Bronchial epithelial cell (primary cell): ENCODE measurements at regions not wholly inside any gene's neighbourhood (a gene's known extent, or its start where the extent isn't known, plus 50 kb on each side); places are given as distances from the start of the nearest gene placed in this dataset.
A peak's percentile ranks its signal among the peaks of the same experiment; 100 is the strongest.
"Not testable (repeated sequence)": the region's sequence is repeated elsewhere in the genome, so short reads cannot be mapped to it uniquely, and the experiment has no call there.

ENCODE experiments used
- DNase-seq: peaks from one replicate; pipeline ENCODE4 v3.0.0-alpha.2; 2010; ENCODE audit warnings: low read depth
- FAIRE-seq: peaks from 2 replicates; lab custom pipeline; 2011; peaks lifted over from hg19 to GRCh38; lab: Jason Lieb, UNC
- H3K27me3 ChIP-seq: 2 replicates; pipeline ENCODE4 v1.5.1; 2011; ENCODE audit warnings: low read length; ENCODE audit not compliant: control insufficient read depth, insufficient read depth
- H3K36me3 ChIP-seq: 2 replicates; pipeline ENCODE4 v1.5.1; 2011; ENCODE audit warnings: low read length; ENCODE audit not compliant: control insufficient read depth, insufficient read depth
- H3K4me3 ChIP-seq: 2 replicates; pipeline ENCODE4 v1.5.1; 2011; ENCODE audit warnings: mild to moderate bottlenecking, low read depth, low read length, control low read depth
- TF ChIP-seq, protein P1 (sequence below): IDR thresholded peaks from 2 replicates; pipeline ENCODE4 v1.5.1; 2011; ENCODE audit warnings: mild to moderate bottlenecking, moderate library complexity, low read length, control low read depth, inconsistent platforms; ENCODE audit not compliant: insufficient read depth, severe bottlenecking

DNA sequence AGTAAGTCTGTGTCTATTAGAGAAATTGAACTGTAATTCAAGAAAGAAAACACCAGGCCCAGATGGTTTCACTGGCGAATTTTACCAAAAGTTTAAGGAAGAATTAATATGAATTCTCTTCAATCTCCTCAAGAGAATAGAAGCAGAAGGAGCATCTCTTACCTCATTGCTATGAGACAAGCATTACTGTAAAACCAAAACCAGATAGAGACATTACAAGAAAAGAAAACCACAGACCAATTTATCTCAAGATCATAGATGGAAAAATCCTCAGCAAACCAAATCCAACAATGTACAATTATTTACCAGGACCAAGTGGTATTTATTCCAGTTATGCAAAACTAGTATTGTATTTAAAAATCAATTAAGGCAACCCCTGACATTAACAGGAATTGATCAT is 160.6 kb downstream of the LIPI start:
- no peak overlapping the region for H3K4me3 ChIP-seq
- H3K36me3 ChIP-seq, result no peaks in the 10 kb centered on the region
- TF ChIP-seq, protein P1, sequence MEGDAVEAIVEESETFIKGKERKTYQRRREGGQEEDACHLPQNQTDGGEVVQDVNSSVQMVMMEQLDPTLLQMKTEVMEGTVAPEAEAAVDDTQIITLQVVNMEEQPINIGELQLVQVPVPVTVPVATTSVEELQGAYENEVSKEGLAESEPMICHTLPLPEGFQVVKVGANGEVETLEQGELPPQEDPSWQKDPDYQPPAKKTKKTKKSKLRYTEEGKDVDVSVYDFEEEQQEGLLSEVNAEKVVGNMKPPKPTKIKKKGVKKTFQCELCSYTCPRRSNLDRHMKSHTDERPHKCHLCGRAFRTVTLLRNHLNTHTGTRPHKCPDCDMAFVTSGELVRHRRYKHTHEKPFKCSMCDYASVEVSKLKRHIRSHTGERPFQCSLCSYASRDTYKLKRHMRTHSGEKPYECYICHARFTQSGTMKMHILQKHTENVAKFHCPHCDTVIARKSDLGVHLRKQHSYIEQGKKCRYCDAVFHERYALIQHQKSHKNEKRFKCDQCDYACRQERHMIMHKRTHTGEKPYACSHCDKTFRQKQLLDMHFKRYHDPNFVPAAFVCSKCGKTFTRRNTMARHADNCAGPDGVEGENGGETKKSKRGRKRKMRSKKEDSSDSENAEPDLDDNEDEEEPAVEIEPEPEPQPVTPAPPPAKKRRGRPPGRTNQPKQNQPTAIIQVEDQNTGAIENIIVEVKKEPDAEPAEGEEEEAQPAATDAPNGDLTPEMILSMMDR, result no peak
- no peak for FAIRE-seq
- no peaks in the 10 kb centered on the region for H3K27me3 ChIP-seq
- DNase-seq, result no peak

DNA sequence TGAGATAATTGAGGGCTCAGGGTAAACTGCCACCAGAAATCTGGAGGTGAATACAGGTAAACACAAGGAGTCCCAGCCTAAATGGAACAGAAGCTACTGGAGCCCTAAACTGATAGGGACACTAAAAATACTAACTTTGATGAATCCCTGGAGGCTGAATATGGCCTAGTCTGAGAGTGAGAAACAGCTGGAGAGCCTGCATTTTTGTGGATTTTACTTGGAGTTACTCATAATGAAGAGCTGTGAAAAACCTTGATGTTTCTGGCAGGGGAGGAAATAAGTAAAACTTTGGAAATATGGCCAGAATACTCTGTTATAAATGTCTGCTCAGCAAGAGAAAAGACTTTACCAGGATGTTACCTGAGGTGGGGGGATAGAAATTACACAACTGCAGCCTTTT is 164.4 kb downstream of the LIPI start:
- no peak overlapping the region for H3K4me3 ChIP-seq
- no peaks in the 10 kb centered on the region for H3K27me3 ChIP-seq
- DNase-seq, result no peak
- no peak for FAIRE-seq
- TF ChIP-seq, protein P1, result no peak
- no peaks in the 10 kb centered on the region for H3K36me3 ChIP-seq

DNA sequence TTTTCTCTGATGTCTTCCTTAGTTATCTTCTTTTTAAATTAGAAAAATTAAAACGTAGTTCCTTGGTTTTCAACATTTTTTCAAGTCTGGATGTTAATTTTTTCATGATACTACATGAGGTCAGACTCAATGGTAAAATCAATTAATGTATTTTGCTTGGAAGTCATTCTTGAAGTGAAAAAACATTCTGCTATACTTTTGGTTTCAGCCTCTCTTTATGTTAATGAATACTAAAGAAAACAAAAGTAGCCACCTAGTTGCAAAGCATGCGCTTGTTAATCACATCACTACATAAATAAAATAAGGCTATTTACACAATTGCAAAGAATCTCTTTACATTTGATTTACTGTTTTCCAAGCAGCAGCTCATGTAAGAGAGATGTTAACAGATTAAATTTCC is 170.4 kb downstream of the LIPI start:
- no peak for DNase-seq
- TF ChIP-seq, protein P1, result no peak
- no peaks in the 10 kb centered on the region for H3K27me3 ChIP-seq
- H3K36me3 ChIP-seq, result no peaks in the 10 kb centered on the region
- no peak overlapping the region for H3K4me3 ChIP-seq
- no peak for FAIRE-seq

DNA sequence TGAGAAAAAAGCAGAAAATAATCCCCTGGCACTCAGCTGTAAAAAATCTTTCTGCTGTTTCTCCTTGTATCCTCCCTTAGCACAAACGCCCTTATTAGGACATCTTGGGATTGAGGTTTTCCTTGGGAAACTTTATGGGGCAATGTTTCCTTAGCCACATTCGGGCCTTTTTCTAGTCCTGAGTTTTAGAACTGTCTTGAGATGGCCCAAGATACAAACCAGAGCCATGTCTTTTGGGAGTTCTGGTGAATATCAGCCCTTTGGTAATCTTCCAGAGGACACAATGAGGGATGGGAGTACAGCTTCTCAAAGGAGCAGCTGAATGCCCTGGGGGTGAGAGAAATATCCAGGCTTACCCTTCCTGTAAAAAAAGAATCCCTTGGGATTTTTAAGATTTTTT is 182.1 kb downstream of the LIPI start:
- H3K36me3 ChIP-seq, H3K4me3 ChIP-seq, DNase-seq, FAIRE-seq, H3K27me3 ChIP-seq: not testable (repeated sequence)

DNA sequence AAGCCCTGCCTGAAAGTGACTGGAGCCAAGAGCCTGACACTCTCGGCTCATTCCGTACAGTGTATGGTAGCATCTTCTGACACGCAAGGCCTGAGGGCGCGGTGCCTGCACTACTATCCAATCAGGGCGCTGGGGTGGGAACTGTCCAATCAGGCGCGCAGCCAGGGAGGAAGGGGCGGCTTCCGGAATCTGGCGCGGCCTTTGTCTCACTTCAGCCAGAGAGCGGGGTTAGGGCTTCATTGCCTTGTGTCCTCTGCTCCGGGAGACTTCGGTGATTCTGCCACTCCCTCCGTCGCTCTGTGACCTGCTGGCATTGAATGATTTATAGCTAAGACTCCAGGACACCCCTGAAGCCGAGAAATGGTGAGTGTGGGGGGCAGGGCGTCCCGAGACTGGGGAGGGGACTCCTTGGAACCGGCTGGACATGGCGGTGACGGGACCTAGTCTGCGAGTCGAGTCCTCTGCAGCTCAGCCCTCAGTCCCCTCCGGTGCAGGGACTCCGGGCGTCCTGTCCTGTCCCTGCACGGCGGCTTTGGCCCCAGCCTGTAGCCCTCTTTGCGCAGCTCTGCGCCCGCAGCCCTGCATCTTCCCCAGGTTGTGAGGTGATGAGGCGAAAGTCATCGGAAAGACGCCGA is 183.4 kb downstream of the LIPI start:
- peak overlapping the region; percentile 50 for H3K4me3 ChIP-seq
- FAIRE-seq, H3K36me3 ChIP-seq, H3K27me3 ChIP-seq: not testable (repeated sequence)
- DNase-seq, result peak; percentile 78

DNA sequence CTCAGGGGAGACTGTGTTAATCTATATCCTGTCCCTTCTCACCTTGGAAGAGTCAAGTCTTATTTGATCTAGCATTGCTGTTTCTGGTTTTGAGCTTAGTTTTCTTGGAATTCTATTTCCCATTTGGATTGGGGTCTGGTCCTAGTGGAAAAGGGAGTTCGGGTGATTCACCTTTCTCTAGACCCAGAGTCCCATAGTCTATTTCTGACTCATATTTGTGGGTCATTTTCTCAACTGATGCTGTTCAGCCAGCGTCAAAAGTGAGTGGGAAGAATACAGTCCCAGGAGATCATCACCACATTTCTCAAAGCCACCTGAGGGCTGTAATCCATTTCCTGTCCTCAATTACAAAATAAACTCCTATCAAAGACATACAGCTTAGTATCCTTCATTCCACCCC is 190.6 kb downstream of the LIPI start:
- DNase-seq, H3K36me3 ChIP-seq, FAIRE-seq, H3K4me3 ChIP-seq, H3K27me3 ChIP-seq: not testable (repeated sequence)

DNA sequence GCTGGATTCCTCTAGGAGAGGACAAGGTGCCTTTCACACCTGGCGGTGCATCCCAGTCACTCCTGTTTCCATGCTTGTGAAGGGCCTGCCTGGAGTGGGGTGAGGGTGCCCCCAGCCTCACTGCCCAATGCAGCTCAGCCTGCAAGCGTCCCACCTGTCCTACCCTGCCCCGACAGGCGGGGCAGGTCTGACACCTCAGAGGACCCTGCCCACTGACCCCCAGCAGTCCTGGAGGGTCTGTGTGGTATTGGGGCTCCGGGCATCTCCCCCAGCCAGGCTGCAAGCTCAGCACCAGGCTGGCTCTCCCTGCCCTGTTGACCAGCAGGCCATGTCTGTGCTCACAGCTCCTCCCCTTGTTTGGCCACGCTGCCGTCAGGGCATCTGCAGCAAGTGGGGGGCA is 194.9 kb downstream of the LIPI start:
- H3K27me3 ChIP-seq, DNase-seq, H3K4me3 ChIP-seq, H3K36me3 ChIP-seq: not testable (repeated sequence)
- peak; percentile 52 for FAIRE-seq

DNA sequence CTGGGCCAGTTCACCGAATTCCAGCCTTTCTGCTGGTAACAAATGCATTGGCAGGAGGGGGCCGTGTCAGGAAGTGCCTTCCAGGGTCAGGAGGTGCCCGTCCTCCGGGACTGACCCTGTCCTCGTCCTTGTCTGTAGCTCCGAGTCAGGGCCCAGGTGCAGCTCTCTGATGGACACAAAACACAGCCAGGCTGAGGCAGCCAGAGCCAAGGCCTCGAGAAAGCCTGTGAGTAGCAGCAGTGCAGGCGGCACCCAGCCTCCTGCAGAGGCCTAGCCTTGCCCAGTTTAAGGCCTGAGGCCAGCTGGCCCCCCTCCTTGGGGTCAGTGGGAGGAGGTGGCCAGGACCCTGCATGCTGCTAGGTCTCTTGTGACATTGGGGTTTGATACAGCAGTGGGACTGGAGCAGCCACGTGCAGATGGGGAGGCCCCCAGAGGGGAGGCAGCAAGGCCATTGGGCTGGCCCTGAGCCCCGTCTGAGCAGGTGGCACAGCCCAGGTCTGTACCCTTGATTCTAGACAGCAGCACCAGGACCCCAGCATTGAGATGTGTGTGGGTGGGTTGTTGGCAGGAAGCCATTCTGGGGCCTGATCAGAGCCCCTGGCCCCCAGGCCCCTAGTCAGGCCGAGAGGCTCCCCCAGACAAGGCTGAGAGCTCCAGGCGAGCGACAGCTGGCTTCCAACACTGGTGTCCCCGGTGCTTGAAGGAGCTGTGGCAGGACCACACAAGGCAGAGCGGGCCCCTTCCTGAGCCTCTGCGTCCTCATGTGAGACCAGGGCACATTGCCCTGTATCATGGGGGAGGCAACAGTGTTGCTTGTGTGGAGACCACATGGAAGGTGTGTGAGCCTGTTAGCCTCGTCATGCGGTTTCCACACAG is 196.9 kb downstream of the LIPI start:
- H3K36me3 ChIP-seq, DNase-seq, H3K4me3 ChIP-seq, H3K27me3 ChIP-seq: not testable (repeated sequence)
- FAIRE-seq, result peak; percentile 32
